PC-9 (cell line): ENCODE measurements at regions not wholly inside any gene's neighbourhood (a gene's known extent, or its start where the extent isn't known, plus 50 kb on each side); places are given as distances from the start of the nearest gene placed in this dataset.

ENCODE experiments used
- BruUV-seq: library from RNA; stranded (reverse); fragments of 400-500 nt; replicated peaks from 2 replicates; lab custom pipeline; 2021; lab: Mats Ljungman, UMichigan
- CTCF ChIA-PET: fragments of 300-600 bp; sonication (Branson Sonifier 250); formaldehyde crosslinking; loops from one replicate; lab custom pipeline; 2022; ENCODE audit warnings: antibody characterized with exemption; lab: Charles Lee
- POLR2A ChIA-PET: fragments of 300-600 bp; sonication (Branson Sonifier 250); formaldehyde crosslinking; loops from one replicate; lab custom pipeline; 2022; ENCODE audit warnings: antibody characterized with exemption; ENCODE audit not compliant: unreplicated experiment; lab: Charles Lee
- DNase-seq, 2 experiments: peaks; one replicate each; pipeline versions ENCODE4 v3.0.0 to v3.0.0-alpha.2; 2015 to 2022; ENCODE audit warnings: mixed read lengths in 1 of 2
- H2AFZ ChIP-seq: fragments of 200-600 bp; sonication (generic); 2 replicates; pipeline ENCODE4 v1.8.1; 2017; ENCODE audit warnings: antibody characterized with exemption
- H3F3A ChIP-seq: fragments of 200-600 bp; sonication (generic); 2 replicates; pipeline ENCODE4 v1.8.1; 2017; ENCODE audit warnings: antibody characterized with exemption, mild to moderate bottlenecking, low read depth; ENCODE audit not compliant: insufficient read depth
- H3K27ac ChIP-seq: fragments of 200-600 bp; sonication (generic); 2 replicates; pipeline ENCODE4 v1.6.1; 2016; ENCODE audit warnings: mixed run types
- H3K27me3 ChIP-seq: fragments of 200-600 bp; sonication (generic); 2 replicates; pipeline ENCODE4 v1.6.1; 2016; ENCODE audit warnings: low read depth, mixed run types; ENCODE audit not compliant: insufficient read depth
- H3K36me3 ChIP-seq: fragments of 200-600 bp; sonication (generic); 2 replicates; pipeline ENCODE4 v1.6.1; 2016; ENCODE audit warnings: low read depth, mixed run types
- H3K4me1 ChIP-seq: fragments of 200-600 bp; sonication (generic); replicated peaks from 2 replicates; pipeline ENCODE4 v1.6.1; 2016; ENCODE audit warnings: mixed run types; ENCODE audit not compliant: insufficient read depth
- H3K4me2 ChIP-seq: fragments of 200-600 bp; sonication (generic); 2 replicates; pipeline ENCODE4 v1.6.1; 2017; ENCODE audit warnings: mixed run types
- H3K4me3 ChIP-seq: fragments of 200-600 bp; sonication (generic); 2 replicates; pipeline ENCODE4 v1.6.1; 2016; ENCODE audit warnings: mixed run types
- H3K79me2 ChIP-seq: fragments of 200-600 bp; sonication (generic); 2 replicates; pipeline ENCODE4 v1.6.1; 2017; ENCODE audit warnings: low read depth, mixed run types
- H3K9me2 ChIP-seq: fragments of 200-600 bp; sonication (generic); 2 replicates; pipeline ENCODE4 v1.8.1; 2017; ENCODE audit warnings: mild to moderate bottlenecking; ENCODE audit not compliant: insufficient read depth
- H3K9me3 ChIP-seq: fragments of 200-600 bp; sonication (generic); 2 replicates; pipeline ENCODE4 v1.8.1; 2016; ENCODE audit warnings: low read depth; ENCODE audit not compliant: insufficient read depth
- H4K20me1 ChIP-seq: fragments of 200-600 bp; sonication (generic); 2 replicates; pipeline ENCODE4 v1.8.1; 2017; ENCODE audit not compliant: insufficient read depth
- CTCF ChIP-seq: fragments of 200-600 bp; sonication (generic); conservative IDR thresholded peaks from 2 replicates; pipeline ENCODE4 v1.6.1; 2017; ENCODE audit warnings: mixed run types, antibody characterized with exemption, mild to moderate bottlenecking, moderate library complexity
- EZH2 ChIP-seq: fragments of 200-600 bp; sonication (generic); IDR thresholded peaks from 2 replicates; pipeline ENCODE4 v1.8.0; 2017; ENCODE audit warnings: antibody characterized with exemption, low read depth
- intact Hi-C: fragments of 100-400 bp; cut with micrococcal nuclease; formaldehyde crosslinking; loops from one replicate; pipeline ENCODE4 v1.10.0; 2022; ENCODE audit not compliant: unreplicated experiment

GRCh38 chr12:83850531-83850930 is 1062.1 kb downstream of the SLC6A15 start:
- H3K4me3 ChIP-seq: no peak overlapping the region
- no peaks in the 10 kb centered on the region for H3K9me3 ChIP-seq
- ChIA-PET POLR2A (no interaction called here), CTCF (no interaction called here)
- H3K4me1 ChIP-seq: no peaks in the 10 kb centered on the region
- H3K36me3 ChIP-seq: no peaks in the 10 kb centered on the region
- H3K79me2 ChIP-seq: no peaks in the 10 kb centered on the region
- no peaks in the 10 kb centered on the region for H3K9me2 ChIP-seq
- H4K20me1 ChIP-seq: no peaks in the 10 kb centered on the region
- H3K27me3 ChIP-seq: no peaks in the 10 kb centered on the region
- no peaks in the 10 kb centered on the region for H3F3A ChIP-seq
- no TSS peak for BruUV-seq
- TF ChIP-seq CTCF (no peak), EZH2 (no peak)
- no peak overlapping the region for H2AFZ ChIP-seq
- DNase-seq: no peak
- intact Hi-C loops: no loop called here
- H3K4me2 ChIP-seq: no peak overlapping the region
- no peak overlapping the region for H3K27ac ChIP-seq

DNA sequence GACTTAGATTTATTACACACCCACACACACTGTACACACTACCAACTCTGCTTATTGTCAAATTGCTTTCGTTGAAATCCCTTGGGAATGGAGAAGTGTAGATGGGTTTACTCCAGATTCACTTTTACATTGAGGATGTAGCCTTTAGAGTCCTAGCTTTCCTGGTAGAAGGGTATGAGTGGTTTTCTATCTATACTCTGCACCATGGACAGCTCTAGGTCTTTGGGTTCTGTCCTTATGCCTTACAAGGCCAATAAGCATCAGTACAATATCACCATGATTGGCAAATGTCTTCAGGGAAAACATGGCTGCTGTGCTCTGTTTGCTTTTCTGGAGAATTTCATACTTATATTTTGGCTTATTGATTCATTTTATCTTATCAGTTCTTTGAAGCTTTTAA is 1063.9 kb downstream of the SLC6A15 start:
- H3K9me3 ChIP-seq: no peaks in the 10 kb centered on the region
- intact Hi-C loops: no loop called here
- H4K20me1 ChIP-seq: no peaks in the 10 kb centered on the region
- no peak overlapping the region for H3K4me2 ChIP-seq
- no peaks in the 10 kb centered on the region for H3K27me3 ChIP-seq
- POLR2A ChIA-PET: no interaction called here
- H3K9me2 ChIP-seq: no peaks in the 10 kb centered on the region
- CTCF ChIA-PET: no interaction called here
- no peak for DNase-seq
- no TSS peak for BruUV-seq
- H3K4me1 ChIP-seq: no peaks in the 10 kb centered on the region
- TF ChIP-seq CTCF (no peak), EZH2 (no peak)
- no peak overlapping the region for H3K27ac ChIP-seq
- H3K79me2 ChIP-seq: no peaks in the 10 kb centered on the region
- no peaks in the 10 kb centered on the region for H3F3A ChIP-seq
- H3K36me3 ChIP-seq: no peaks in the 10 kb centered on the region
- H3K4me3 ChIP-seq: no peak overlapping the region
- H2AFZ ChIP-seq: no peak overlapping the region

DNA sequence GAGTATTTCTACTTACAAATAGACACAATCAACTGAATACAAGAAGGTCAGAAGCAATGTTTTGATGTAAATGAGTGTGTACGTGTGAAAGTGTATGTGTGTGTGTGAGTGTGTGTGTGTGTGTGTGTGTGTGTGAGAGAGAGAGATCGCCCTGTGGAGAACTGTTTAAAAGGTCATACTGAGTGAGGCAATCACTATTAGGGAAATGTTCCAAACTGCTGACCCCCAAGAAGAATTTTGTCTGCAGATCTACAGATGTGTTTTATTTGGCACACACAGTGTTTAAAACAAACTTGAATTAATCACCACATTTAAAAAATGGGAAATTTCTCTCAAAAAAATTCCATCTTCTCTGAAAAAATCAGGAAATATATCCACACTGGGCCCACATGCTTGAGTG is 1069.1 kb downstream of the SLC6A15 start:
- no TSS peak for BruUV-seq
- no peak for DNase-seq
- intact Hi-C loops: no loop called here
- Histone ChIP-seq H2AFZ (no peak overlapping the region), H3K4me3 (no peak overlapping the region), H3F3A (no peaks in the 10 kb centered on the region), H3K9me3 (no peaks in the 10 kb centered on the region), H3K27me3 (no peaks in the 10 kb centered on the region), H3K4me2 (no peak overlapping the region), H3K4me1 (no peaks in the 10 kb centered on the region), H3K79me2 (no peaks in the 10 kb centered on the region), H4K20me1 (no peaks in the 10 kb centered on the region), H3K27ac (no peak overlapping the region), H3K9me2 (no peaks in the 10 kb centered on the region), H3K36me3 (no peaks in the 10 kb centered on the region)
- POLR2A ChIA-PET: no interaction called here
- CTCF ChIA-PET: no interaction called here
- no peak for TF ChIP-seq CTCF
- no peak for TF ChIP-seq EZH2
